H1 (cell line): ENCODE measurements at regions not wholly inside any gene's neighbourhood (a gene's known extent, or its start where the extent isn't known, plus 50 kb on each side); places are given as distances from the start of the nearest gene placed in this dataset.

Source experiments
- CTCF ChIA-PET: fragments of 300-600 bp; sonication (Branson Sonifier 250); formaldehyde crosslinking; loops from one replicate; lab custom pipeline; 2021; ENCODE audit not compliant: partially characterized antibody; lab: Charles Lee
- POLR2A ChIA-PET: fragments of 300-600 bp; sonication (Branson Sonifier 250); formaldehyde crosslinking; loops from one replicate; lab custom pipeline; 2021; ENCODE audit warnings: inconsistent platforms; ENCODE audit not compliant: partially characterized antibody; lab: Charles Lee
- DNase-seq, 2 experiments: peaks; one replicate each; pipeline versions ENCODE4 v3.0.0 to v3.0.0-alpha.2; 2010 to 2022; ENCODE audit warnings: low spot score in 2 of 2, low read depth in 1 of 2, mixed read lengths in 1 of 2
- FAIRE-seq: peaks from 2 replicates; lab custom pipeline; 2011; peaks lifted over from hg19 to GRCh38; lab: Jason Lieb, UNC
- H2AFZ ChIP-seq: 2 replicates; pipeline ENCODE4 v1.8.1; 2012; ENCODE audit warnings: low read length, inconsistent platforms
- H2AK5ac ChIP-seq: 2 replicates; pipeline ENCODE4 v1.6.1; 2013; ENCODE audit warnings: low read depth, low read length
- H2BK120ac ChIP-seq: replicated peaks from 2 replicates; pipeline ENCODE3; 2013; ENCODE audit warnings: low read depth, low read length, inconsistent platforms
- H2BK12ac ChIP-seq: 2 replicates; pipeline ENCODE4 v1.6.1; 2013; ENCODE audit warnings: low read depth, low read length
- H2BK15ac ChIP-seq: 2 replicates; pipeline ENCODE4 v1.6.1; 2013; ENCODE audit warnings: low read length
- H2BK20ac ChIP-seq: 2 replicates; pipeline ENCODE4 v1.6.1; 2013; ENCODE audit warnings: low read length
- H2BK5ac ChIP-seq: 2 replicates; pipeline ENCODE4 v1.6.1; 2013; ENCODE audit warnings: low read depth, low read length
- H3K14ac ChIP-seq: 2 replicates; pipeline ENCODE4 v1.6.1; 2013; ENCODE audit warnings: inconsistent platforms; ENCODE audit not compliant: insufficient read length
- H3K18ac ChIP-seq: 2 replicates; pipeline ENCODE4 v1.6.1; 2013; ENCODE audit warnings: low read length; ENCODE audit errors: extremely low read depth
- H3K23ac ChIP-seq: 2 replicates; pipeline ENCODE4 v1.6.1; 2013; ENCODE audit warnings: inconsistent platforms; ENCODE audit not compliant: insufficient read length
- H3K23me2 ChIP-seq: 2 replicates; pipeline ENCODE4 v1.6.1; 2013; ENCODE audit warnings: low read depth, low read length
- H3K27ac ChIP-seq: 2 replicates; pipeline ENCODE4 v1.6.1; 2011; ENCODE audit warnings: low read depth, low read length, inconsistent platforms
- H3K27me3 ChIP-seq, 4 experiments: replicated peaks in 1 of 4; 1 replicate in 1 of 4; 2 replicates in 3 of 4; pipeline versions ENCODE4 v1.6.1 to v1.8.1; 2011 to 2013; ENCODE audit warnings: low read length in 3 of 4, mild to moderate bottlenecking in 3 of 4, inconsistent platforms in 2 of 4, mixed read lengths in 2 of 4, moderate library complexity in 1 of 4; ENCODE audit not compliant: control insufficient read depth in 3 of 4, insufficient read depth in 3 of 4; ENCODE audit errors: extremely low read depth in 1 of 4
- H3K36me3 ChIP-seq, 4 experiments: 2 replicates each; pipeline versions ENCODE4 v1.6.1 to v1.8.1; 2011 to 2013; ENCODE audit warnings: mild to moderate bottlenecking in 4 of 4, low read length in 3 of 4, moderate library complexity in 2 of 4, control low read depth in 1 of 4, inconsistent platforms in 1 of 4; ENCODE audit not compliant: insufficient read depth in 4 of 4, control insufficient read depth in 2 of 4
- H3K4ac ChIP-seq: replicated peaks from 2 replicates; pipeline ENCODE3; 2013; ENCODE audit warnings: low read length, low read depth, mixed read lengths, inconsistent platforms; ENCODE audit not compliant: insufficient read length
- H3K4me1 ChIP-seq, 4 experiments: replicated peaks in 1 of 4; 1 replicate in 1 of 4; 2 replicates in 3 of 4; pipeline versions ENCODE4 v1.6.1 to v1.8.1; 2011 to 2013; ENCODE audit warnings: low read length in 3 of 4, inconsistent platforms in 2 of 4, mixed read lengths in 1 of 4; ENCODE audit not compliant: insufficient read depth in 4 of 4, control insufficient read depth in 3 of 4
- H3K4me2 ChIP-seq, 2 experiments: 2 replicates each; pipeline versions ENCODE4 v1.6.1 to v1.8.1; 2011 to 2013; ENCODE audit warnings: low read depth in 2 of 2, low read length in 2 of 2, control low read depth in 1 of 2, inconsistent platforms in 1 of 2, mild to moderate bottlenecking in 1 of 2; ENCODE audit not compliant: insufficient read depth in 1 of 2
- H3K4me3 ChIP-seq, 4 experiments: fragments of 200-600, 300-600 bp in 1 of 4; sonication (generic), shearing (Covaris generic), sonication (Bioruptor Twin) in 1 of 4; 2 replicates each; pipeline versions ENCODE4 v1.5.1 to v1.8.1; 2011 to 2016; ENCODE audit warnings: low read length in 4 of 4, low read depth in 3 of 4, control low read depth in 2 of 4, inconsistent platforms in 2 of 4, mild to moderate bottlenecking in 2 of 4, mixed read lengths in 1 of 4, moderate library complexity in 1 of 4; ENCODE audit not compliant: insufficient read depth in 2 of 4; ENCODE audit errors: extremely low read depth in 1 of 4
- H3K56ac ChIP-seq: replicated peaks from 2 replicates; pipeline ENCODE3; 2013; ENCODE audit warnings: low read depth, mild to moderate bottlenecking, mixed read lengths, low read length, inconsistent platforms; ENCODE audit not compliant: insufficient read length
- H3K79me1 ChIP-seq: 2 replicates; pipeline ENCODE4 v1.6.1; 2013; ENCODE audit warnings: low read depth, low read length, control low read depth
- H3K79me2 ChIP-seq, 2 experiments: 2 replicates each; pipeline versions ENCODE4 v1.6.1 to v1.8.1; 2012 to 2013; ENCODE audit warnings: low read length in 2 of 2, mild to moderate bottlenecking in 2 of 2, inconsistent platforms in 1 of 2; ENCODE audit not compliant: insufficient read depth in 2 of 2, control insufficient read depth in 1 of 2
- H3K9ac ChIP-seq, 4 experiments: replicated peaks in 1 of 4; 1 replicate in 1 of 4; 2 replicates in 3 of 4; pipeline versions ENCODE4 v1.6.1 to v1.8.1; 2011 to 2013; ENCODE audit warnings: low read depth in 3 of 4, low read length in 3 of 4, control low read depth in 2 of 4, mild to moderate bottlenecking in 2 of 4, moderate library complexity in 2 of 4, inconsistent platforms in 1 of 4; ENCODE audit errors: extremely low read depth in 1 of 4
- H3K9me3 ChIP-seq, 2 experiments: 2 replicates each; pipeline versions ENCODE4 v1.6.1 to v1.8.1; 2012 to 2013; ENCODE audit warnings: mild to moderate bottlenecking in 2 of 2, moderate library complexity in 2 of 2, control low read depth in 1 of 2, inconsistent platforms in 1 of 2, low read depth in 1 of 2, low read length in 1 of 2, mixed read lengths in 1 of 2; ENCODE audit not compliant: insufficient read depth in 2 of 2
- H4K20me1 ChIP-seq, 2 experiments: replicated peaks in 1 of 2; 2 replicates each; pipeline versions ENCODE3 to v1.8.1; 2011 to 2013; ENCODE audit warnings: inconsistent platforms in 2 of 2, low read length in 2 of 2, mild to moderate bottlenecking in 1 of 2; ENCODE audit not compliant: insufficient read depth in 2 of 2, control insufficient read depth in 1 of 2
- H4K5ac ChIP-seq: 2 replicates; pipeline ENCODE4 v1.6.1; 2013; ENCODE audit warnings: low read length, low read depth, mixed read lengths, inconsistent platforms; ENCODE audit not compliant: insufficient read length
- H4K8ac ChIP-seq: 2 replicates; pipeline ENCODE4 v1.8.0; 2013; ENCODE audit warnings: mild to moderate bottlenecking, moderate library complexity, low read length, inconsistent platforms; ENCODE audit not compliant: insufficient read depth; ENCODE audit errors: extremely low read depth
- H4K91ac ChIP-seq: replicated peaks from 2 replicates; pipeline ENCODE3; 2013; ENCODE audit warnings: low read length, mixed read lengths, inconsistent platforms; ENCODE audit not compliant: insufficient read length
- PHF8 ChIP-seq: fragments of 200-600 bp; sonication (generic); conservative IDR thresholded peaks from 2 replicates; pipeline ENCODE4 v1.7.1; 2012; ENCODE audit warnings: low read depth, mild to moderate bottlenecking, inconsistent platforms, low read length, moderate library complexity
- RAD21 ChIP-seq, 2 experiments: IDR thresholded peaks in 1 of 2; conservative IDR thresholded peaks in 1 of 2; 2 replicates each; pipeline ENCODE4 v1.6.1; 2011; ENCODE audit warnings: low read depth in 2 of 2, low read length in 2 of 2, improper control_type of control experiment in 1 of 2, inconsistent platforms in 1 of 2, mild to moderate bottlenecking in 1 of 2, moderate library complexity in 1 of 2
- SUZ12 ChIP-seq: fragments of 200-600 bp; sonication (generic); IDR thresholded peaks from 2 replicates; pipeline ENCODE4 v1.6.1; 2012; ENCODE audit warnings: mild to moderate bottlenecking, inconsistent platforms, low read length, moderate library complexity, mixed read lengths
- YY1 ChIP-seq: IDR thresholded peaks from 2 replicates; pipeline ENCODE4 v1.6.1; 2011; ENCODE audit warnings: low read depth, mild to moderate bottlenecking, low read length
- WGBS, 2 experiments: shearing (Covaris generic) in 1 of 2; methylation state at CpG; one replicate each; pipeline versions ENCODE4 v1.1.6 to v1.1.7; 2013 to 2015; ENCODE audit warnings: low lambda C conversion rate in 2 of 2, mixed read lengths in 2 of 2, inconsistent platforms in 1 of 2, low coverage in 1 of 2, missing lambda C conversion rate in 1 of 2; ENCODE audit not compliant: insufficient replicate concordance in 2 of 2, insufficient coverage in 1 of 2, insufficient read length in 1 of 2; ENCODE audit errors: extremely low coverage in 1 of 2, missing lambda C conversion rate in 1 of 2; 5-methylcytosine and 5-hydroxymethylcytosine counted together

GRCh38 chr2:41916177-41916576, 131.6 kb upstream of the PKDCC start:
- Histone ChIP-seq H3K79me1 (no peaks in the 10 kb centered on the region), H3K9me3 (no peaks in the 10 kb centered on the region), H3K4me1 (no peaks in the 10 kb centered on the region; a peak in 1 of 7 replicates), H2AK5ac (no peak overlapping the region), H3K4me3 (no peak overlapping the region), H3K36me3 (no peaks in the 10 kb centered on the region), H2BK120ac (no peak overlapping the region), H3K23me2 (no peaks in the 10 kb centered on the region), H2BK12ac (no peak overlapping the region), H4K5ac (no peak overlapping the region), H3K14ac (no peak overlapping the region), H2AFZ (no peak overlapping the region), H3K27ac (no peak overlapping the region), H3K9ac (no peak overlapping the region), H3K27me3 (no peaks in the 10 kb centered on the region), H3K79me2 (no peaks in the 10 kb centered on the region), H4K20me1 (no peaks in the 10 kb centered on the region), H2BK5ac (no peak overlapping the region), H2BK20ac (no peak overlapping the region), H3K4ac (no peak overlapping the region), H2BK15ac (no peak overlapping the region), H4K8ac (no peak overlapping the region), H4K91ac (no peak overlapping the region), H3K23ac (no peak overlapping the region), H3K18ac (no peak overlapping the region), H3K56ac (no peak overlapping the region), H3K4me2 (no peak overlapping the region)
- POLR2A ChIA-PET = no interaction called here
- 88% methylated on average over 2 of the region's 2 CpGs; no CpG with 5 or more reads in 1 of the 2 experiments for WGBS, 2 experiments
- FAIRE-seq = no peak
- no peak for DNase-seq
- CTCF ChIA-PET = no interaction called here
- TF ChIP-seq SUZ12 (no peak), YY1 (no peak), PHF8 (no peak), RAD21 (IDR thresholded peaks at IDR 0.05 in 1 of 2, conservative IDR thresholded peaks at IDR 0.05 in 1 of 2; ENCODE audit: low read depth in 2 of 2, low read length in 2 of 2) (no peak)
